Rectal smooth muscle tissue (tissue), 1 donor: ENCODE measurements at regions not wholly inside any gene's neighbourhood (a gene's known extent, or its start where the extent isn't known, plus 50 kb on each side); places are given as distances from the start of the nearest gene placed in this dataset.
"Not testable (repeated sequence)": the region's sequence is repeated elsewhere in the genome, so short reads cannot be mapped to it uniquely, and the experiment has no call there.

Experiments used
- H3K27ac ChIP-seq: one replicate; pipeline ENCODE4 v1.7.0; 2013; ENCODE audit warnings: low read depth, low read length, inconsistent platforms
- H3K27me3 ChIP-seq: one replicate; pipeline ENCODE4 v1.7.0; 2013; ENCODE audit warnings: low read length; ENCODE audit not compliant: control insufficient read depth, insufficient read depth
- H3K36me3 ChIP-seq: one replicate; pipeline ENCODE4 v1.7.0; 2013; ENCODE audit warnings: low read length; ENCODE audit not compliant: control insufficient read depth, insufficient read depth
- H3K4me1 ChIP-seq: one replicate; pipeline ENCODE4 v1.7.0; 2013; ENCODE audit warnings: low read length; ENCODE audit not compliant: control insufficient read depth, insufficient read depth
- H3K4me3 ChIP-seq: one replicate; pipeline ENCODE4 v1.7.0; 2013; ENCODE audit warnings: low read length
- H3K9ac ChIP-seq: one replicate; pipeline ENCODE4 v1.7.0; 2013; ENCODE audit warnings: low read length

DNA sequence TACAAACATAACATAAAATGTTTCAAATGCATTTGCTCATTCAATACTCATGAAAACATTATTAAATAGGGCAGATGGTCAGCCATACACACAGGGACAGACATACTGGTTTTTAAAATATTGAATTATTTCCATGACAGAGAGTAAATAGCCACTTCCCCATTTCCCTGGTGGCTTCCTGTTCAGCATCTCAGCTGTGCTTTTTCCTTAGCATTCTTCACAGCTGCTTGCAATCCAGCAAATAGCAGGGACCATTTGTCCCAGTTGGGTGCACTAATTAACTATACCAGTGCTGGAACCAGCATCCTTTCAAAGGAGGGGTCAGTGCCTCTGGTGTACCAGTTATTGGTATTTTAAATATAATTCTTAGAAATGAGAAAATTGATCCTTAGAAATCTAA is 964.7 kb downstream of the RAB28 start:
- Histone ChIP-seq H3K9ac (no peak overlapping the region), H3K4me3 (no peak overlapping the region), H3K36me3 (no peaks in the 10 kb centered on the region)

GRCh38 chr4:12507868-12508481 is 976.2 kb downstream of the RAB28 start:
- no peaks in the 10 kb centered on the region for H3K4me1 ChIP-seq
- no peaks in the 10 kb centered on the region for H3K36me3 ChIP-seq
- H3K27ac ChIP-seq = no peak overlapping the region

More for the DNA sequence above, 964.7 kb downstream of the RAB28 start:
- Histone ChIP-seq H3K27ac (no peak overlapping the region), H3K4me1 (no peaks in the 10 kb centered on the region), H3K27me3 (no peaks in the 10 kb centered on the region)

DNA sequence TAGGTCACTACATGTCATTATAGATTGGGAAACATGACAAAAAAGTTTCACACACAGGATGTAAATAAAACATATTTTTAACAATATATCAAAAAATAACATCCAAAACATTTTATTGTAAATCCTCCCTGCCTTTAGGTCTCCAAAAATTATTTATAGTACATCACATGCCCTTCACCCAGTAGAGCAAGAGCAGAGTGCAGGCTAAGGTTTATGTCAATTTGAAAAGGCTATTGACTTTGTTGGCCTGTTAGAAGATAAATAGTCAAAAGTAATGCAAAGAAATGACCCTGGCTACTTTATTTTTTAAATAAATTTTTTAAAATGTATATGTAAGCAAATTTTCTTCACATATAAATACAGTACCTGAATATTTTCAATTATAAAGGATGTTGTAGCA is 983.7 kb downstream of the RAB28 start:
- H3K36me3 ChIP-seq = no peaks in the 10 kb centered on the region
- no peak overlapping the region for H3K27ac ChIP-seq
- H3K9ac ChIP-seq = no peak overlapping the region
- no peaks in the 10 kb centered on the region for H3K4me1 ChIP-seq
- H3K4me3 ChIP-seq = no peak overlapping the region
- no peaks in the 10 kb centered on the region for H3K27me3 ChIP-seq

More at GRCh38 chr4:12507868-12508481, 976.2 kb downstream of the RAB28 start:
- no peaks in the 10 kb centered on the region for H3K27me3 ChIP-seq
- H3K4me3 ChIP-seq = no peak overlapping the region
- H3K9ac ChIP-seq = no peak overlapping the region

GRCh38 chr4:12499693-12500092 is 984.4 kb downstream of the RAB28 start:
- no peaks in the 10 kb centered on the region for H3K27me3 ChIP-seq
- no peak overlapping the region for H3K4me3 ChIP-seq
- no peaks in the 10 kb centered on the region for H3K36me3 ChIP-seq
- H3K9ac ChIP-seq = no peak overlapping the region
- no peaks in the 10 kb centered on the region for H3K4me1 ChIP-seq
- H3K27ac ChIP-seq = no peak overlapping the region

DNA sequence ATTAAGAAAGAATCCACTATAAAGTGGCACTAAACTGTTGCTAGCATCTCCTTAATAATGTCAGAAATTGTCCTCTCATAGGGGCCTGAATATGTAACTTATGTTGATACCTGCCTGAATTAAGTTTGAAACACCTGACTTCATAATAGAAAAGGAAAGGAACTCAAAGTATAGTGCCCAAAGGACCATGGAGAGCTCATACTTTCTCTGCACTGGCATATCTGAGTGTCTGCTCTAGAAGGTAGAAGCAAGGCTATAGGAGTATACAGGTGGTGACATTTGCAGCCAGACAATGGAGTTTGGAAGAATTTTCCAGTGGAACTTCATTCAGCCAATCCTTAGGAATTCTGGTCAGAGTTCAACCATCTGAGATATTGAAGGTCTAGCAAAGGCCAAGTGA is 988.9 kb downstream of the RAB28 start:
- Histone ChIP-seq H3K9ac (no peak overlapping the region), H3K4me3 (no peak overlapping the region), H3K27me3 (no peaks in the 10 kb centered on the region), H3K36me3 (no peaks in the 10 kb centered on the region), H3K4me1 (no peaks in the 10 kb centered on the region), H3K27ac (no peak overlapping the region)

GRCh38 chr4:12492730-12493393 is 991.3 kb downstream of the RAB28 start:
- Histone ChIP-seq H3K9ac (no peak overlapping the region), H3K27me3 (no peaks in the 10 kb centered on the region), H3K4me1 (no peaks in the 10 kb centered on the region), H3K4me3 (no peak overlapping the region), H3K36me3 (no peaks in the 10 kb centered on the region), H3K27ac (no peak overlapping the region)

- no peak overlapping the region for H3K27ac ChIP-seq
- no peaks in the 10 kb centered on the region for H3K4me1 ChIP-seq
- H3K27me3 ChIP-seq = no peaks in the 10 kb centered on the region
- no peak overlapping the region for H3K4me3 ChIP-seq
- no peak overlapping the region for H3K9ac ChIP-seq
- H3K36me3 ChIP-seq = no peaks in the 10 kb centered on the region
These were observed 995.5 kb downstream of the RAB28 start for GRCh38 chr4:12488672-12489071.

DNA sequence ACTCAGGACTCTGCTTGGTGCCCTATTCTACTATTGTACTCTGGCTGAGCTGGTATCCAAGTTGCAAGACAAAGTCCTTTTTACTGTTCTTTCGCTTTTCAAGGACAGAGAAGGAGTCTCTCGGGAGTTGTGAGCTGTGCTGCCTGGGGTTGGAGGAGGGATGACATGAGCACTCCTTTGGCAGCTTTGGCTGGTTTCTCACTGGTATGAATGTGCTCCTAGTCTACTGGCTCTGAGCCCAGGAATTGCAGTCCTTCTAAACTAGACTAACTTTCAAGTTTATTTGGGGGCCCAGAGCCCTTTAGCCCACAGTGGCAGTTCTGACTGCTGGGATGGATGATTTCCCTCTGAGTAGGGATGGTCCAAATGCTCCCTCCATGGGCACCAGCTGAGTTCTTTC is 997.1 kb downstream of the RAB28 start:
- H3K27me3 ChIP-seq = no peaks in the 10 kb centered on the region
- H3K27ac ChIP-seq = no peak overlapping the region
- H3K36me3 ChIP-seq = no peaks in the 10 kb centered on the region
- no peak overlapping the region for H3K9ac ChIP-seq
- no peak overlapping the region for H3K4me3 ChIP-seq
- no peaks in the 10 kb centered on the region for H3K4me1 ChIP-seq

GRCh38 chr4:12472087-12472486 is 1012.1 kb downstream of the RAB28 start:
- H3K27ac ChIP-seq = no peak overlapping the region
- H3K4me1 ChIP-seq = no peaks in the 10 kb centered on the region
- H3K9ac ChIP-seq = no peak overlapping the region
- no peak overlapping the region for H3K4me3 ChIP-seq
- no peaks in the 10 kb centered on the region for H3K36me3 ChIP-seq
- no peaks in the 10 kb centered on the region for H3K27me3 ChIP-seq

DNA sequence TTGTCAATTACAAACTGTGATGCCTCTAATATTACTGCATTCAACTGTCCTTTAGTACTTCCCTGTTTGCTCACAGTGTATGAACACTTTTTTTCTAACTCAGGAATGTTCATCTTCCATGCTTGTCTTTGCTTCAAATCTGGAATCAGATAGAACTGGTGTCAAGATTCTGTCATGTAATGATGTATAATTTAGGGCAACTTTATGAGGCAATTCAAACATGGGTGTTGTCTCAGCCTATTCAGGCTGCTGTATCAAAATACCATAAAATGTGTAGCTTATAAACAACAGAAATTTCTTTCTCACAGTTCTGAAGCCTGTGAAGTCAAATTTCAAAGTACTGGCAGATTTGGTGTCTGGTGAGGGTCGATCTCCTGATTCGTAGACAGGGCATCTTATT is 1012.9 kb downstream of the RAB28 start:
- no peak overlapping the region for H3K4me3 ChIP-seq
- H3K9ac ChIP-seq = no peak overlapping the region
- H3K27me3 ChIP-seq = no peaks in the 10 kb centered on the region
- H3K27ac ChIP-seq = no peak overlapping the region
- H3K36me3 ChIP-seq = no peaks in the 10 kb centered on the region
- H3K4me1 ChIP-seq = no peaks in the 10 kb centered on the region

GRCh38 chr4:12461576-12461975 is 1022.6 kb downstream of the RAB28 start:
- not testable (repeated sequence) for H3K27me3 ChIP-seq, H3K27ac ChIP-seq, H3K4me3 ChIP-seq, H3K4me1 ChIP-seq, H3K36me3 ChIP-seq, H3K9ac ChIP-seq

DNA sequence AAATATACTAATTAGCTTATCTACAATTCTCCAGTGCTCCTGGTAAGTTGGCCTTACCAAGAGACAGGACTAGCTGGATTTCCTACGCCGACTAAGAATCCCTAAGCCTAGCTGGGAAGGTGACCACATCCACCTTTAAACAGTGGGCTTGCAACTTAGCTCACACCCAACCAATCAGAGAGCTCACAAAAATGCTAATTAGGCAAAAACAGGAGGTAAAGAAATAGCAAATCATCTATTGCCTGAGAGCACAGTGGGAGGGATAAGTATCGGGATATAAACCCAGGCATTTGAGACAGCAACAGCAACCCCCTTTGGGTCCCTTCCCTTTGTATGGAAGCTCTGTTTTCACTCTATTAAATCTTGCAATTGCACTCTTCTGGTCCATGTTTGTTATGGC is 1025.0 kb downstream of the RAB28 start:
- H3K27ac ChIP-seq = no peak overlapping the region

DNA sequence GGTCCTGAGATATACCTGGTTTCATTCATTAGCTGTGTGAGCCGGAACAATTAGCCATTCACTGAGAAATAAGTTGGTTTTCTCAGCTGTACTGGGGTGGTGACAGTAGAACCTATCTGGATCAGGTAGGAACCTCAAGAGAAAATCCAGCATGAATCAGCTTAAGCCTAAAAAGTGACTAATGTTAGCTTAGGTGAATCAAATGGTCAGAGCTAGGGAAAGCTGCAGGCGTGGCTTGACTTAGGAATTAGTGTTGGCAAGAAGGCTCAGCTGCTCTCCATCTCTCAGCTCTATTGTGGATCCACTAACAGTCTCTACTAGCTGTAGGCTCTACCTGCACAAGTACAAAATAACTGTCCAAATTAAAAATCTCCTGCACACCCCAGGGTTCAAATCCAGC is 1025.5 kb downstream of the RAB28 start:
- Histone ChIP-seq H3K9ac (no peak overlapping the region), H3K27me3 (no peaks in the 10 kb centered on the region), H3K4me3 (no peak overlapping the region), H3K4me1 (no peaks in the 10 kb centered on the region), H3K27ac (no peak overlapping the region), H3K36me3 (no peaks in the 10 kb centered on the region)

More for the DNA sequence above, 1025.0 kb downstream of the RAB28 start:
- Histone ChIP-seq H3K4me3 (no peak overlapping the region), H3K4me1 (no peaks in the 10 kb centered on the region), H3K9ac (no peak overlapping the region), H3K27me3 (no peaks in the 10 kb centered on the region), H3K36me3 (no peaks in the 10 kb centered on the region)
